ENCODE measurements at regions not wholly inside any gene's neighbourhood (a gene's known extent, or its start where the extent isn't known, plus 50 kb on each side); places are given as distances from the start of the nearest gene placed in this dataset.

GRCh38 chr5:68026092-68026885 lies 189.3 kb upstream of the PIK3R1 start (continued):
- TF ChIP-seq CTCF (IDR thresholded peaks at IDR 0.05 in 2 of 3, conservative IDR thresholded peaks at IDR 0.05 in 1 of 3; ENCODE audit: borderline replicate concordance in 1 of 3, insufficient read depth in 1 of 3, low read depth in 2 of 3, low read length in 2 of 3), result no peak
- TF ChIP-seq POLR2A (IDR thresholded peaks at IDR 0.05; ENCODE audit: borderline replicate concordance, extremely low read depth, insufficient read depth, insufficient read length), result no peak

- Histone ChIP-seq H3K9me3 (ENCODE audit: control insufficient read depth in 1 of 2, insufficient read depth in 1 of 2, low read depth in 1 of 2, low read length in 2 of 2) (no peaks in the 10 kb centered on the region), H2AFZ (ENCODE audit: low read depth, low read length, poor library complexity, severe bottlenecking) (no peak overlapping the region), H3K27ac (ENCODE audit: low read depth, low read length) (no peak overlapping the region), H3K4me3 (replicated peaks in 1 of 2; ENCODE audit: low read depth in 1 of 2, low read length in 2 of 2) (no peak overlapping the region), H3K9me2 (ENCODE audit: insufficient read depth) (no peaks in the 10 kb centered on the region), H3K27me3 (ENCODE audit: insufficient read depth, low read length) (no peaks in the 10 kb centered on the region), H4K20me1 (ENCODE audit: insufficient read depth) (no peaks in the 10 kb centered on the region), H3K79me2 (ENCODE audit: insufficient read depth, low read length) (no peaks in the 10 kb centered on the region), H3K36me3 (ENCODE audit: control insufficient read depth in 1 of 2, insufficient read depth in 2 of 2, low read length in 2 of 2) (no peaks in the 10 kb centered on the region; a peak in 1 of 4 replicates), H3K4me2 (ENCODE audit: low read length) (no peak overlapping the region), H3K4me1 (ENCODE audit: control insufficient read depth in 1 of 2, insufficient read depth in 2 of 2, low read length in 2 of 2) (no peaks in the 10 kb centered on the region), H3K9ac (ENCODE audit: low read length) (no peak overlapping the region)
- intact Hi-C loops (cut with micrococcal nuclease), result no loop called here
- no peak for DNase-seq (ENCODE audit: low read depth, low spot score)
- ChIA-PET CTCF (no interaction called here), POLR2A (no interaction called here), RAD21 (ENCODE audit: low non-redundant PET in 1 of 2, low total read pairs in 2 of 2, uncharacterized antibody in 2 of 2, unreplicated experiment in 2 of 2) (no interaction called here)
- no peak for ATAC-seq
- BruUV-seq (replicated peaks), result no TSS peak
- TF ChIP-seq POLR2AphosphoS5 (IDR thresholded peaks at IDR 0.05; ENCODE audit: low read depth, low read length) (no peak), SP1 (IDR thresholded peaks at IDR 0.05; ENCODE audit: low read depth) (no peak), ATF3 (IDR thresholded peaks at IDR 0.05) (no peak), SIN3A (IDR thresholded peaks at IDR 0.05; ENCODE audit: low read depth) (no peak), ZFX (IDR thresholded peaks at IDR 0.05) (no peak), JUND (IDR thresholded peaks at IDR 0.05) (no peak), ELF1 (IDR thresholded peaks at IDR 0.05; ENCODE audit: borderline replicate concordance, low read depth) (no peak), REST (IDR thresholded peaks at IDR 0.05; ENCODE audit: low read depth) (no peak), POLR2A (IDR thresholded peaks at IDR 0.05; ENCODE audit: borderline replicate concordance, extremely low read depth, insufficient read depth, insufficient read length) (no peak), ZBTB33 (IDR thresholded peaks at IDR 0.05; ENCODE audit: extremely low read depth, insufficient replicate concordance, low read length) (no peak), YY1 (IDR thresholded peaks at IDR 0.05; ENCODE audit: extremely low read depth, insufficient replicate concordance, low read depth, low read length) (no peak), TCF7L2 (IDR thresholded peaks at IDR 0.05; ENCODE audit: borderline replicate concordance, extremely low read depth, insufficient read depth, insufficient read length) (no peak), ZNF274 (IDR thresholded peaks at IDR 0.05; ENCODE audit: low read depth, low read length) (no peak), RAD21 (IDR thresholded peaks at IDR 0.05; ENCODE audit: low read depth) (no peak), EZH2phosphoT487 (IDR thresholded peaks at IDR 0.05; ENCODE audit: borderline replicate concordance) (no peak), EGR1 (IDR thresholded peaks at IDR 0.05; ENCODE audit: low read depth) (no peak)
Observed at GRCh38 chr5:68024426-68024825, 191.1 kb upstream of the PIK3R1 start.
